HG03565 (cell line): ENCODE measurements at regions not wholly inside any gene's neighbourhood (a gene's known extent, or its start where the extent isn't known, plus 50 kb on each side); places are given as distances from the start of the nearest gene placed in this dataset.
A peak's percentile ranks its signal among the peaks of the same experiment; 100 is the strongest.
"Not testable (repeated sequence)": the region's sequence is repeated elsewhere in the genome, so short reads cannot be mapped to it uniquely, and the experiment has no call there.

ENCODE experiments used
- ATAC-seq: cut with Tn5 transposase; IDR thresholded peaks from one replicate; pipeline ENCODE4 v1.9.1; 2021; ENCODE audit warnings: mild to moderate bottlenecking, moderate library complexity; ENCODE audit not compliant: unreplicated experiment

- no peak for ATAC-seq
Measured at GRCh38 chr2:134009440-134009839, 244.4 kb upstream of the MGAT5 start.

- not testable (repeated sequence) for ATAC-seq
Measured at GRCh38 chr2:134009906-134010305, 244.0 kb upstream of the MGAT5 start.

- ATAC-seq = no peak
Measured at GRCh38 chr2:134011936-134012586, 241.8 kb upstream of the MGAT5 start.

GRCh38 chr2:134014196-134014960 is 239.5 kb upstream of the MGAT5 start:
- no peak for ATAC-seq

- ATAC-seq = no peak
Measured at GRCh38 chr2:134019871-134020270, 234.0 kb upstream of the MGAT5 start.

- no peak for ATAC-seq
Measured at GRCh38 chr2:134020608-134021007, 233.3 kb upstream of the MGAT5 start.

- ATAC-seq = peak; percentile 93
Measured at GRCh38 chr2:134021830-134022524, 231.9 kb upstream of the MGAT5 start.

GRCh38 chr2:134023854-134024253 is 230.0 kb upstream of the MGAT5 start:
- ATAC-seq = no peak

- no peak for ATAC-seq
Measured at GRCh38 chr2:134027980-134028379, 225.9 kb upstream of the MGAT5 start.

GRCh38 chr2:134029418-134029817 is 224.5 kb upstream of the MGAT5 start:
- no peak for ATAC-seq

- ATAC-seq = no peak
Measured at GRCh38 chr2:134031539-134031938, 222.3 kb upstream of the MGAT5 start.

- ATAC-seq = no peak
Measured at GRCh38 chr2:134035605-134036370, 218.1 kb upstream of the MGAT5 start.

- no peak for ATAC-seq
Measured at GRCh38 chr2:134039912-134040581, 213.8 kb upstream of the MGAT5 start.

- not testable (repeated sequence) for ATAC-seq
Measured at GRCh38 chr2:134040626-134041172, 213.2 kb upstream of the MGAT5 start.

GRCh38 chr2:134041877-134042276 is 212.0 kb upstream of the MGAT5 start:
- no peak for ATAC-seq

- not testable (repeated sequence) for ATAC-seq
Measured at GRCh38 chr2:134043028-134043427, 210.8 kb upstream of the MGAT5 start.

- no peak for ATAC-seq
Measured at GRCh38 chr2:134052173-134052572, 201.7 kb upstream of the MGAT5 start.

GRCh38 chr2:134056173-134056572 is 197.7 kb upstream of the MGAT5 start:
- no peak for ATAC-seq

GRCh38 chr2:134061066-134061465 is 192.8 kb upstream of the MGAT5 start:
- ATAC-seq = not testable (repeated sequence)

GRCh38 chr2:134062235-134062634 is 191.6 kb upstream of the MGAT5 start:
- not testable (repeated sequence) for ATAC-seq
